ENCODE measurements at regions not wholly inside any gene's neighbourhood (a gene's known extent, or its start where the extent isn't known, plus 50 kb on each side); places are given as distances from the start of the nearest gene placed in this dataset.

DNA sequence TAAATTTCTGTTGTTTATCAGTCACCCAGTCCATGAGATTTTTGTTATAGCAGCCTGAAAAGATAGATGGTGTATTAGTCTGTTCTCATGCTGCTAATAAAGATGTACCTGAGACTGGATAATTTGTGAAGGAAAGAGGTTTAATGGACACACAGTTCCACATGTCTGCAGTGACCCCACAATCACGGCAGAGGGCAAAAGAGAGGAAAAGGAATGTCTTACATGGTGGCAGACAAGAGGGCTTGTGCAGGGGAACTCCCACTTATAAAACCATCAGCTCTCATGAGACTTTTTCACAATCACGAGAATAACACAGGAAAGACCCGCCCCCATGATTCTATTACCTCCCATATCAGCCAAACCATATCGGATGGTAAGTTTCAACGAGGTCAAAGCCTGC is 309.2 kb downstream of the LIG4 start:
- DNase-seq: no peak

DNA sequence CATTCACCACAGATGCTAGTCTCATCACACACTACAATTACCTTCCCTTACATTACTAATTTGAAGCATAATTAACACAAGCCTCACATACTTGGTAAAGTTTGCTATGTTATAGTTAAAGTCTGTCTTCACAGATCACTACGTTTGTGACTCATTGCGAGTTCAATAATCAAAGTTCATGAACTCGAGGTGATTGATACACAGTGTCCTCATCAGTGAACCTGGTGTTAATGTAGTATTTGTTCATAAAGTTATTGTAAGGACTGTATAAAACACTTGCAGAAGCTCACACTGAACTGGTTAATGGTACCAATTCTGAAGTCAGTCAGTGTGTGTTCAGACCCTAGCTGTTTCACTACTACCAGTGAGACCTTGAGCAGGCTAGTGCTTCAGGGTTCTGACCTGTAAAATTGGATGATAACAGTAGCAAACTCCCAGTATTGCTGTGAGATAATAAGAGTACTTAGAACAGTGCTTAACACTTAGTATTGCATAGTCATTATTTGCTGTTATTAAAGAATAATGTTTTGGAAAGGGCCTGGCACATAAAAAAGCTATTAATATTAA is 313.3 kb downstream of the LIG4 start:
- no peak for DNase-seq

- no peak for DNase-seq
Measured at GRCh38 chr13:107901230-107901629, 314.1 kb downstream of the LIG4 start.

- DNase-seq: no peak
Measured at GRCh38 chr13:107900775-107901174, 314.6 kb downstream of the LIG4 start.

GRCh38 chr13:107886118-107886517 is 329.2 kb downstream of the LIG4 start:
- DNase-seq: no peak

DNA sequence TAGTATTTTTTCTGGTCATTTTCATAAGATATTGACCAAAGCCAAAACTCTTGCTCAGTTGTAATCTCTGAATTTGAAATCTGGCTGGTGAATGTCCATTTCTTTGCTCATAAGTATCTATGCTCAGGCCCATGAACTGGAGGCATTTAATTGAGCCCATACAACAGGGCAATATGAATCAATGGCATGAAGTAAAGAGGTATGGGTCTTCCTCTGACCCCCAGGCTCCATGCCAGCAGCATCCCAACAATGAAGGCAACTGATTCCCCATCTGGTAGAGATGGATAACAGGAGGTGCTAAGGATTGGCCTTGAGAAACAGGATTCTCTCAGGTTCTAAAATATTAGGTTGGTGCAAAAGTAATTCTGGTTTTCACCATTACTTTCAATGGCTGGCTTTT is 330.8 kb downstream of the LIG4 start:
- DNase-seq: no peak

GRCh38 chr13:107883561-107884175 is 331.7 kb downstream of the LIG4 start:
- no peak for DNase-seq

DNA sequence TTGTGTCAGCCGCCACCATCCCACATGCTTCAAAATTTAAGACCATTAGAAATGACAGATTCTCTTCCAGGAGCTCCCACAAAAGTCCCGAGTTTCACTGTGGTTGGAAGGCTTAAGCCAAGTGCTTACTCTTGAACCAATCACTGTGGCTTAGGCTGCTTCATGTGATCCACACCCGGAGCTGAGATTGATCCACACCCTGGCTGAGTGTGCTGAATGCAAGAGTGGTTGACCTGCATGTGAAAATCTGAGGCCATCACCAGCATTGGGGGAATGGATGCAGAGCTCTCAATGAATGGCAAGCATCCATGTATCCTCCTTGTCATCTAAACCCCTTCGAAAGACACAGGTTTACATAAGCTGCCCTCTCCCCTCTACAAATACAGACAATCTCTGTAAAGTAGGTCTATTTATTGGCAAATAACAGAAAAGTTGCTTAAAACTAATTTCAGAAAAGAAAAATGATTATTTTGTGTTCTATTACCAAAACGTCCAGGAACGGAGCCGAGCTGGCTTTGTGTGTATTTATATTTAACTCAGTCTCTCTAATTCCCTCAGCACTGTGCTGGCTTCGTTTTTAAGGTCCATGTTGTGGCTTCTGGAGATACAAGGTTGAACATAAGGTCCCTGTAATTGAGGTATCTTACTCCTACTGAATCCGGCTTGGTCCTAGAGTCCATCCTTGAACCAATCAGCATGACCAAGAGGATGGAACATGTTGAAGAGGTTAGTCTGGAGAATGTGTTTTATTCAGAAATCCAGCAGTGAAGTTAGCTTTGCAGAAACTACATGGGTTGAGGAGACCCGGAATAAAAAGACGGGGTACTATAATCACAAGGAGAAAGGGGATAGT is 332.4 kb downstream of the LIG4 start:
- no peak for DNase-seq

- no peak for DNase-seq
Measured at GRCh38 chr13:107881362-107881761, 334.0 kb downstream of the LIG4 start.

- no peak for DNase-seq
Measured at GRCh38 chr13:107874456-107874855, 340.9 kb downstream of the LIG4 start.

DNA sequence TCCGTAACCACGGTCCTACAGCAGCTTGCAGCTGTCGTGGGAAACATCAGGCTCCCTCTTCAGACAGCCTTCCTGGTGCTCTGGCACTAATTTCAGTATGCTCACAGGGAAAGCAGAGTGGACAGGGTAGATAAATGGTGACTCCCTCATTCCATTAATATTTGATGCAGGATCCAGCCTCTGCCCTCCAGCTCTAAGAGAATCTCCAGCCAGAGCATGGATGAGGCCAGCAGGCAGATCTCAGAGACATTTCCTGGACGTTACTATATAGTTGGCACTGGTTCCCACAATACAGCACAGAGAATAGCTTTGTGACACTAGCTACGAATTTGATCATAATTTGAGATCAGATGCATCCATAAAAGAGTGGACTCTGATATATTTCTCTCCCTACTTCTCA is 341.4 kb downstream of the LIG4 start:
- DNase-seq: peak; percentile 37

GRCh38 chr13:107870400-107870799 is 344.9 kb downstream of the LIG4 start:
- DNase-seq: no peak

GRCh38 chr13:107867701-107868661 is 347.4 kb downstream of the LIG4 start:
- peak; percentile 89 for DNase-seq

DNA sequence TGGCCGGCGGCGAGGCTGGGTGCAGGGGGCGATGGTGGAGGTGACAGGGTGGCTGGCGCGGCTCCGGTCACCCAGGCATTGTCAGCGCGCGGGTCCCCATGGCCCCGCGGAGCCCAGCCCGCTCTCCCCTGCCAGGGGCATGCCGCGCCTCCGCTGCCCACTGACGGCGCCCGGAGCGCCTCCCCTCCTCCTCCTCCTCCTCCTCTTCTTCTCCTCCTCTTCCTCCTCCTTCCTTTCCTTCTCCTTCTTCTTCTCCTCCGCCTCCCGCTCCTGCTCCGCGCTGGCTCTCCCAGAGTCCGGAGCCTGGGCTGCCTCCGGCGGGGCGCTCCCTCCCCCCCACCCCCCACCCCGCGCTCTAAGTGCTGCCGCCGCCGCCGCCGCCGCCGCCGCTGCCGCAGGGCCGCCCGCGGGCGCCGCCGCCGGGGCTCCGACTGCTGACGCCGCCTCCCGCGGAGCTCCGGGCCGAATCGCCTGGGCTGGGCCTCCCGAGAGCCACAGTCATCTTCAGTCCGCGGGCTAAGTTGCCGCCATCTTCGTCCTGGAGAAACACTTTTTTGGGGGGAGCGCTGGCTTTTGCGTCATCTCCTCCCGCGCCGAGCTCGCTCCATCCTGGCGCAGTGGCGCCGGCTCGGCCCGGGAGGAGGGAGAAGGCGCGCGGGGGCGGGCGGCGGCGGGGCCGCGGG is 348.3 kb downstream of the LIG4 start:
- peak; percentile 75 for DNase-seq

DNA sequence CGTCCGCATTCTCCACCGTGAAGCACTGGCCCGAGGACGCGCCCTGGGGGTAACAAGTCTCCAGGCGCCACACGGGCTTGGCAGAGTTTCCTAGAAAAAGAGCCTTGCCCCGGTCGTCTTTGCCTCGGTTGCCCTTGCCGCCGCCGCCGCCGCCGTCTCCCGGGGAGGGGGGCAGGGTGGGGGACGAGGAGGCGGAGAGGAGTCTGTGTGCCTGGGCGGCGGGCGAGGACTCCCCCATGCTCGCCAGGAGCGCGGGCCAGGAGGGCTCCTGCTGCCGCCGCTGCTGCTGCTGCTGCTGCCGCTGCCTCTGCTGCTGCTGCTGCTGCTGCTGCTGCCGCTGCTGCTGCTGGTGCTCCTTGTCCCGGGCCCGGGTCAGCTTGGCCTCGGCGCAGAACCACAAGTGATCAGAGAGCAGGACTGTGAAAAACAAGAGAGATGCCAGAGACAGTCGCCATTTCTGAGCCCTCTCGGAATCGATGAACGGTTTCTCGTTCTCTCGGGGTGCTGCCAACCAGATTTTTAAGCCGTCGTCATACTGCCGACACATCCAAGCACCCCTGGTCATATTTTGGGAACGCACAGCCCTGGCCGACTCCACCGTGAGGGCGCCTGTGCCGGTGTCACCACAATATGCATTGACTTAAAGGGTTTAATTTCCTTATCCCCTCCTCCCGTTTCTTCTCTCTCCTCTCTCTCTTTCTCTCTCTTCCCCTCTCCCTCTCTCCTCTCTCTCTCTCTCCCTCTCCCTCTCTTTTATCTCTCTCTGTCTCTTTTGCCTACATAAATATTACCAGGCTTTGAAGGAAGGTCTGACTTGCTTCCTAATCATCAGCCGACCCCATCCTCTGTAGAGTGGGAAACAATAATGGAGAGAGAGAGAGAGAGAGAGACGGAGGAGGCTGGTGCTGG is 349.1 kb downstream of the LIG4 start:
- DNase-seq: peak; percentile 80

DNA sequence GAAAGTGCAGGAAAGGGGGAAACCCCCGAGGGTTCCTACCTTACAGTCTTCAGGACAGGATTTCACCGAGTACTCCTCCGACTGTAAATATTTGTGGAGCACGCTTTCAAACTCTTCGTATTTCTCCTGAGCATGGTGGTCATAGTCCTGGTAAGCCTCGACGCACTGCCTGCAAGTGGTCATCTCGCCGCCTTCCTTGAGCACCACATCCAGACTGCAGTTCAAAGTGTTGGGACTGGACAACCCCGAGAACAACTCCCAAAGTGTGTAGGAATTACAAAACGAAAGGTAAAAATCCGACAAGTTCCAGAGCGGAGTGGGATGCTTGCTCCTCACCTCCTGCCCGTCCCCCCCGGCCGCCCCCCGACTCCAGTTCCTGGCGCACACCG is 349.7 kb downstream of the LIG4 start:
- DNase-seq: no peak

DNA sequence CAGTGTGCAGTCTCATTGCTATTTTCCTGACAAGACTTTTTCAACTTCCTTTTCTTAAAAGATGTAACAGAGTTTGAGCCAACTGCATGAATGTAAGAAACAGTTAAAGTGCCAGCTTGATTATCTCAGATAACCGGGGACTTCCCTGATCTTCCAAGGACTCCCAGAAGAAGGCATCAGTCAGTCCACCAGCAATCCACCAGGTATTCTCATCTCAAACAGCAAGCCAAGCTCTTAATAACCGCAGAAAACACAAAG is 350.1 kb downstream of the LIG4 start:
- DNase-seq: peak; percentile 30

DNA sequence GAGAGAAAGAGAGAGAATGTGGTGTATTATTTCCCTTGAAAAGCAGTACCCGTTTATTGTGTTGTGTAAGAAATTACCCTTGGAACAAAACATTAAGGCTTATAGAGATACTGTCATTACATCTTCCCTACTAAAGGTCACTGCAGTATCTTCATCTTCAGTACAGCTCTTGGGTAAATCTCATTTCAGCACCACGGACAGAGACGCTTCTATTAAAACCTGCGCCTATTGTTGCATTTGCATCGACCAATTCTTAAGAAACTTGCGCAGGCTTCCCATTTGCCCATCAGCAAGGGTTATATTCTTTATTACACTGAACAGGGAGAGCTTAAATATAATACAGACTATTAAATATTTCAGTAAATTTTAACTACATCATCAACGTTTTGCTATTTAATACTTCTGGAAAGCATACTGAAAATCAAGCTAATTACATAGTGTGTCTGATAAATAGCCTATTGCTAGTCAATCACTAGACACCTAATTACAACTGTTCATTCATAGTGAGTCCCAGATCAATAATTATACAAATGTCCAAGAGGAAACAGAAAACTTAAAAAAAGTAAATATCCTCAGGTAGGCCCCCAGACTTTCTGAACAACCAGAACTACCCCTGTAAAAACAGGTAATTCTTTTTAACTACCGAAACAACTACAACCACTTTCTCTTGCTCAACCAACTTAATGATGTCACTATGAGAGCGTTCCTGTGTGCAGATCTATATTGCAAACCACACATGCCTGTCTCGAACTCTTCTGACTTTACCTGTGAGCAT is 350.6 kb downstream of the LIG4 start:
- DNase-seq: peak; percentile 94

DNA sequence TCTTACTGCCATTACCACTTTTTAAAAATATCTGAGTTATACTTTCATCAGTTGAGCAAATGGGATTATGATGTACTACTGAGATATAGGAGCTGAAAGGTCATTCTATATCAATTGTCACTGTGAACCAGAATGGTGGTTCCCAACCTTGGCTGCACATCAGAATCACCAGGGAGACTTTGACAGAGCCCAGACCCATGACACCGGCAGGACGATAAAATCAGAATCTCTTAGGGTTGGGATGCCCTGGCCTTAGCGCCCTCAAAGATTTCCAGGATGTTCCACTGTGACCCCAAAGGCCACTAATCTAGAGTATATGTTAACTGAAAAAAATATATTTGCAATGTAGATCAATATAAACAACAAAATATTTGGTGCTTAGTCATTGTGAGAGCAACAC is 355.1 kb downstream of the LIG4 start:
- no peak for DNase-seq

DNA sequence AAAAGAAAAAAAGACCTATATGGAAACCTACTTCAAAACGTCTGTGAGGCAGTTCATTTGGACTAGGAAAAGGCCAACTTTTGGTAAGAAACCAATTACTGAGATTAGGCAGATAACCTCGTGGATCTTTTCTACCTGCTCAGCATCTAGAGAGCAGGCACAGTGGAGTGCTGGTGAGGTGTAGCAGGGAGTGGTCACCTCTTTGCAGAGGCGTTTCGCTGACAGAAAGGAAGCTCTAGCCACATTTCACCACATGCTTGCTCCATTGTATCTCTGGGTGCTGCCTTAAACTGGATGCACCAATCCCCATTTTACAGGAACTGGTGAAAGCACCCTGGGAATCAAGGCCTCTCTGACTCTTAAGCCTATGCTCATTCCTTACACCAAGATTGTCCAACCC is 360.5 kb downstream of the LIG4 start:
- DNase-seq: no peak

DNA sequence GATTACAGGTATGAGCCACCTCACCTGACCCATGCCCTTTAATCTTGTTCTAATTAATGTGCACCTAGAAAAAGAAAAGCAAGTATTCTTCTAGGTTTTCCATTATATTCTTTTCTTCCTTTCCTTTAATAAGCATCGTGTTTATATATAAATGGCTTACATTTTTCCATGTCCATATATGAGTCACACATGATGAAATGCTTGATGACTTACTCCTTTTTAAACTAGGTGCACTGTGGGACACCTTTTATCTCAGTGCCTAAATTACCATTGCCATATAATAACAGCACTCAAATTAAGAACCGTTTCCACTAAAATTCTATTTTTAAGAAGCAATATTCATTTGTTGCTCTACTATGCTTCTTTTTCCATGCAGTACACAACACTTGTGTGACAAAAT is 363.3 kb downstream of the LIG4 start:
- no peak for DNase-seq

Data from eye (tissue), 1 donor.